ENCODE measurements at regions not wholly inside any gene's neighbourhood (a gene's known extent, or its start where the extent isn't known, plus 50 kb on each side); places are given as distances from the start of the nearest gene placed in this dataset.

- WGBS (ENCODE audit: missing lambda C conversion rate), result 88% methylated on average over 1 of the region's 1 CpG
- Histone ChIP-seq H3K4me1 (peaks cover 23% of the 10 kb centered on the region), H3K9me3 (peaks cover 10% of the 10 kb centered on the region; the same call in 1 of the 3 replicates), H3K4me3 (no peak overlapping the region), H3K4me2 (no peak overlapping the region), H3K27ac (peak overlapping the region; percentile 40 to 74; a peak in 3 of 6 replicates)
- POLR2A ChIA-PET, result no interaction called here
- DNase-seq (ENCODE audit: low read depth in 1 of 2, low spot score in 1 of 2) (no peak), FAIRE-seq (no peak), ATAC-seq (no peak; a peak in 1 of 6 replicates)
- CTCF ChIA-PET, result interaction anchor here (0.9 to 1.8 kb wide), 3 partner anchors 8 to 37 kb away, joined by 3 to 4 read pairs (median 4); no protein-coding TSS in a partner anchor
- no peak for TF ChIP-seq RFX5 (IDR thresholded peaks at IDR 0.05)
- no peak for TF ChIP-seq HOXA7 (CRISPR knock-in tag; IDR thresholded peaks at IDR 0.05)
- no peak for TF ChIP-seq BCL3 (IDR thresholded peaks at IDR 0.05)
- no peak for TF ChIP-seq ZSCAN20 (CRISPR knock-in tag; IDR thresholded peaks at IDR 0.05)
- TF ChIP-seq EHMT2 (IDR thresholded peaks at IDR 0.05; ENCODE audit: low read depth), result no peak
- no peak for TF ChIP-seq EHF (CRISPR knock-in tag; IDR thresholded peaks at IDR 0.05)
- TF ChIP-seq CBX2 (IDR thresholded peaks at IDR 0.05; ENCODE audit: borderline replicate concordance, low read depth), result no peak
- no peak for TF ChIP-seq PHF8 (IDR thresholded peaks at IDR 0.05; ENCODE audit: borderline replicate concordance, low read depth)
- TF ChIP-seq MAX (IDR thresholded peaks at IDR 0.05), result no peak
- no peak for TF ChIP-seq GATA3 (IDR thresholded peaks at IDR 0.05; ENCODE audit: borderline replicate concordance)
- TF ChIP-seq ZFP36 (IDR thresholded peaks at IDR 0.05; ENCODE audit: borderline replicate concordance, partially characterized antibody), result no peak
- no peak for TF ChIP-seq FOSL2 (IDR thresholded peaks at IDR 0.05)
- TF ChIP-seq FOSL2 (CRISPR knock-in tag; IDR thresholded peaks at IDR 0.05), result no peak
These were observed 175.1 kb upstream of the SLC38A2 start for GRCh38 chr12:46547421-46548354.

GRCh38 chr12:46546634-46547273, 174.2 kb upstream of the SLC38A2 start:
- peak overlapping the region in 1 of 2 experiments; percentile 39; a peak in 3 of 6 replicates for H3K27ac ChIP-seq
- ChIA-PET POLR2A (no interaction called here), CTCF (interaction anchor here (0.7 to 1.8 kb wide), 3 partner anchors 9 to 116 kb away, joined by 3 to 4 read pairs (median 4); no protein-coding TSS in a partner anchor)
- DNase-seq (ENCODE audit: low read depth in 1 of 2, low spot score in 1 of 2) (no peak), FAIRE-seq (no peak), ATAC-seq (no peak)
- peaks cover 21% of the 10 kb centered on the region for H3K4me1 ChIP-seq
- peaks cover 10% of the 10 kb centered on the region; the same call in 1 of the 3 replicates for H3K9me3 ChIP-seq
- no peak overlapping the region for H3K4me2 ChIP-seq
- WGBS (ENCODE audit: missing lambda C conversion rate), result 89% methylated on average over 2 of the region's 2 CpGs
- H3K4me3 ChIP-seq, result no peak overlapping the region
- no peak for TF ChIP-seq REST (IDR thresholded peaks at IDR 0.05)
- no peak for TF ChIP-seq FOSB (CRISPR knock-in tag; IDR thresholded peaks at IDR 0.05)
- no peak for TF ChIP-seq FOSL2 (IDR thresholded peaks at IDR 0.05)
- TF ChIP-seq FOSL2 (CRISPR knock-in tag; IDR thresholded peaks at IDR 0.05), result no peak
- TF ChIP-seq BHLHE40 (IDR thresholded peaks at IDR 0.05; ENCODE audit: low read depth, low read length), result no peak
- no peak for TF ChIP-seq FOXS1 (CRISPR knock-in tag; IDR thresholded peaks at IDR 0.05)
- TF ChIP-seq EHF (CRISPR knock-in tag; IDR thresholded peaks at IDR 0.05), result no peak
- no peak for TF ChIP-seq RAD21 (conservative IDR thresholded peaks at IDR 0.05 in 1 of 2, IDR thresholded peaks at IDR 0.05 in 1 of 2)
- TF ChIP-seq NPAS2 (CRISPR knock-in tag; IDR thresholded peaks at IDR 0.05; ENCODE audit: borderline replicate concordance), result no peak
- no peak for TF ChIP-seq ATOH8 (CRISPR knock-in tag; IDR thresholded peaks at IDR 0.05; ENCODE audit: low read depth)
- no peak for TF ChIP-seq GATA3 (IDR thresholded peaks at IDR 0.05; ENCODE audit: borderline replicate concordance)
- no peak for TF ChIP-seq POLR2A (IDR thresholded peaks at IDR 0.05; ENCODE audit: low read length)
- no peak for TF ChIP-seq HMGXB4 (CRISPR knock-in tag; IDR thresholded peaks at IDR 0.05; ENCODE audit: borderline replicate concordance)
- no peak for TF ChIP-seq EHMT2 (IDR thresholded peaks at IDR 0.05; ENCODE audit: low read depth)
- TF ChIP-seq KDM5A (IDR thresholded peaks at IDR 0.05), result no peak
- no peak for TF ChIP-seq E2F6 (IDR thresholded peaks at IDR 0.05; ENCODE audit: borderline replicate concordance, low read depth)
- no peak for TF ChIP-seq HES2 (IDR thresholded peaks at IDR 0.05)

Data from A549 (cell line).